ENCODE measurements at regions not wholly inside any gene's neighbourhood (a gene's known extent, or its start where the extent isn't known, plus 50 kb on each side); places are given as distances from the start of the nearest gene placed in this dataset.

DNA sequence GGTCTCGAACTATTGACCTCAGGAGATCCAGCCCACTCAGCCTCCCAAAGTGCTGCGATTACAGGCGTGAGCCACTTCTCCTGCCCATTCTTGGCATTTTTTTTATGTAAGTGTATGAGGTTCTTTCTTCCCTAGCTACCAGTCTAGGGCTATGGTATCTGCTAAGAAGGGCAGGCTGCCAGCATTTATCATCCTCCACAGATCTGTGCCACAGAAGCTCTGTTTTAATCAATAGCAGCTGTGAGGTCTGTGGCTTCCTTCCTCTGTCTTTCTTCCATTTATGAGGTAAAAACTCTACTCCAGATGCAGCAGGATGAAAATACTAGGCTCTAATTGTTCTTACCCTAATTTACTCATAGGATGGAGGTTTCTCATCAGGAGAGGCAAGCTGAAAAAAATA, 1382.4 kb upstream of the ADGRB3 start:
- no peaks in the 10 kb centered on the region for H3K4me1 Mint-ChIP-seq
- H3K9me3 Mint-ChIP-seq = peaks cover 12 to 36% (median 30%) of the 10 kb centered on the region in 6 donors
- no peak overlapping the region for H3K27ac Mint-ChIP-seq
- H3K27me3 Mint-ChIP-seq (ENCODE audit: low read depth in 3 of 3) = peaks cover 0 to 2% (median 0%) of the 10 kb centered on the region in 3 donors
- H3K36me3 Mint-ChIP-seq = no peaks in the 10 kb centered on the region
- H3K4me3 Mint-ChIP-seq = no peak overlapping the region
- no peak for DNase-seq

DNA sequence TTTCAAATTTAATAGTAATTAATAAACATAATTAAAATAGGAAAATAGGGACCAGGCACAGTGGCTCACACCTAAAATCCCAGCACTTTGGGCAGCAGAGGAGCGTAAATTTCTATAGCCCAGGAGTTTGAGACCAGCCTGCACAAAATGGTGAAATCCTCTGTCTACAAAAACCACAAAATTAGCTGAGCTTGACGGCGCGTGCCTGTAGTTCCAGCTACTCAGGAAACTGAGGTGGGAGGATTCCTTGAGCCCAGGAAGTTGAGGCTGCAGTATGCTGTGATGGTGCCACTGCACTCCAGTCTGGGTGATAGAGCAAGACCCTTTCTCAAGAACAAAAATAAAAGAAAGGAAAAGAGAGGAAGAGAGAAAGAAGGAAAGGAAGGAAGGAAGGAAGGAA, 1387.0 kb upstream of the ADGRB3 start:
- Mint-ChIP-seq H3K9me3 (peaks cover 12 to 42% (median 24%) of the 10 kb centered on the region in 6 donors), H3K4me1 (no peaks in the 10 kb centered on the region), H3K36me3 (no peaks in the 10 kb centered on the region), H3K27ac (no peak overlapping the region), H3K4me3 (no peak overlapping the region), H3K27me3 (ENCODE audit: low read depth in 3 of 3) (peaks cover 0 to 2% (median 2%) of the 10 kb centered on the region in 3 donors)
- DNase-seq = no peak

DNA sequence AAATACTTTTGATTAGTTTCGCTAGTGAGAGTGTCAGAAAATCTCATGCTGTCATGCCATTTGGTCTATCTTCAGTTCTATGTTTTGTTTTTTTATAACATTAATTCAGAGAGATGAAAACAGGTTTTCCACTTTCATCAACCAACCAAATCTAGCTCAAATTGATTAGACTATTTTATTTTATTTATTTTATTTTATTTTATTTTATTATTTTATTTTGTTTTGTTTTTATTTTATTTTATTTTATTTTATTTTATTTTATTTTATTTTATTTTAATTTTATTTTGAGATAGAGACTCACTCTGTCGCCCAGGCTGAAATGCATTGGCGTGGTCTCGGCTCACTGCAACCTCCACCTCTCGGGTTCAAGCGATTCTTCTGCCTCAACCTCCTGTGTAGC, 1391.0 kb upstream of the ADGRB3 start:
- H3K9me3 Mint-ChIP-seq = peaks cover 6 to 46% (median 15%) of the 10 kb centered on the region in 6 donors
- no peak overlapping the region for H3K27ac Mint-ChIP-seq
- no peak overlapping the region for H3K4me3 Mint-ChIP-seq
- peaks cover 0 to 2% (median 0%) of the 10 kb centered on the region in 3 donors for H3K27me3 Mint-ChIP-seq (ENCODE audit: low read depth in 3 of 3)
- H3K36me3 Mint-ChIP-seq = no peaks in the 10 kb centered on the region
- H3K4me1 Mint-ChIP-seq = no peaks in the 10 kb centered on the region
- no peak for DNase-seq

DNA sequence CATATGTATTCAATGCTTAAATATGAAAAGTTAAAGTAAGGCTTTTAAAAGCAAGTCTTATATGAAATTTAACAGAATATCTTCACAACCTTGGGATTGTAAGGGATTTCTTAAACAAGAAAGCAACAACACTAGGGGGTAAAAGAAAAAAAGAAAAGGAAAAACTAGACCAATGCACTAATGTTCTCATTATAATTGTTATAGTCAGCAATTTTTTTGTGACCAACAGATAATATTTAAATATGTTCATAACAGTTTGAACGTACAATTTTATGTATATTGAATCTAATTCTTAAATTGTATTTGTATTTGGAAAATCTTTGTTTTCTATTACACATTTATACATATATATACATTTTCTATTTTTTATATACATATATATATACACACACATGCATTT, 1397.8 kb upstream of the ADGRB3 start:
- Mint-ChIP-seq H3K9me3 (peaks cover 5 to 26% (median 11%) of the 10 kb centered on the region in 6 donors), H3K27me3 (ENCODE audit: low read depth in 3 of 3) (no peaks in the 10 kb centered on the region)

DNA sequence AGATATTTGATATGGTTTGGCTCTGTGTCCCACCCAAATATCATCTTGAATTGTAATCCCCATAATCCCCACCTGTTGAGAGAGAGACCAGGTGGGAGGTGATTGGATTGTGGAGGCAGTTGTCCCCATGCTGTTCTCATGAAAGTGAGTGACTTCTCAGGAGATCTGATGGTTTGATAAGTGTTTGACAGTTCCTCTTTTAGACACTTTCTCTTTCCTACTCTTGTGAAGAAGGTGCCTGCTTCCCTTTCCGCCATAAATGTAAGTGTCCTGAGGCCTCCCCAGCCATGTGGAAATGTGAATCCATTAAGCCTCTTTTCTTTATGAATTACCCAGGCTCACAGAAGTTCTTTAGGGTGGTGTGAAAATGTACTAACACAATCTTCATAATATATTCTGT, 1404.0 kb upstream of the ADGRB3 start:
- Mint-ChIP-seq H3K4me3 (no peak overlapping the region), H3K9me3 (peaks cover 1 to 34% (median 19%) of the 10 kb centered on the region in 6 donors), H3K27ac (no peak overlapping the region), H3K36me3 (no peaks in the 10 kb centered on the region), H3K27me3 (ENCODE audit: low read depth in 3 of 3) (peaks cover 0 to 2% (median 0%) of the 10 kb centered on the region in 3 donors), H3K4me1 (no peaks in the 10 kb centered on the region)
- DNase-seq = no peak

More for the DNA sequence above, 1397.8 kb upstream of the ADGRB3 start:
- no peak overlapping the region for H3K27ac Mint-ChIP-seq
- no peaks in the 10 kb centered on the region for H3K36me3 Mint-ChIP-seq
- H3K4me3 Mint-ChIP-seq = no peak overlapping the region
- no peak for DNase-seq
- no peaks in the 10 kb centered on the region for H3K4me1 Mint-ChIP-seq

DNA sequence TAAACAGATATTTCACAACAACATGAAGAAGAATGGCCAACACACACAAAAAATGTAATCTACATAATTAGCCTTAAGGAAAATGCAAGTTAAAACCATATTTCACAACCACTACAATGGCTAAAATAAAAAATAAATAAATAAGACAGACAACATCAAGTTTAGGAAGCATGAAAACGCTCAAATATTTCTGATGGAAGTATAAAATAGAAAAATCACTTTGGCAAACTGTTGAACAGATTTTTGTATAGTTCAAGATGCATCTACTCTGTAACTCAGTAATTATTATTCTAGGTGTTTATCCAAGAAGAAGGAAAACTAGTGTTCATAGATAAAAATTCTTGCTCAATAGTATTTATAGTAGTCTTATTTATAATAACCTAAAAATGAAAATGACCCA, 1410.1 kb upstream of the ADGRB3 start:
- H3K9me3 Mint-ChIP-seq = peaks cover 5 to 73% (median 44%) of the 10 kb centered on the region in 6 donors
- H3K4me1 Mint-ChIP-seq = no peaks in the 10 kb centered on the region
- DNase-seq = no peak
- peaks cover 0 to 2% (median 0%) of the 10 kb centered on the region in 3 donors for H3K27me3 Mint-ChIP-seq (ENCODE audit: low read depth in 3 of 3)
- H3K4me3 Mint-ChIP-seq = no peak overlapping the region
- no peak overlapping the region for H3K27ac Mint-ChIP-seq
- no peaks in the 10 kb centered on the region for H3K36me3 Mint-ChIP-seq

DNA sequence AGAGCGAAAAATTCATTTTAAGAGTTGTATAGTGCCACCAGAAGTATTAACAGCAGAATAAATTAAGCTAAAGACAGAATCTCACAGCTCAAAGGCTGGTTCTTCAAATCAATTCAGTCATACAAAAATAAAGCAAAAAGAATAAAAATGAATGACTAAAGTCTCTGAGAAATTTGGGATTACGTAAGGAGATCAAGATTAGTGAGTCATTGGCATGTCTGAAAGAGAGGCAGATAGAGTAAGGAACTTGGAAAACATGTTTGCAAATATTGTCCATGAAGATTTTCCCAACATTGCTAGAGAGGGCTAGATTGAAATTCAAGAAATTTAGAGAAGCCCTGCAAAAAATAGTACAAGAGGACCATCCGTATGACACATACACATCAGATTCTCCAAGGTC, 1413.9 kb upstream of the ADGRB3 start:
- DNase-seq = no peak
- Mint-ChIP-seq H3K9me3 (peaks cover 4 to 50% (median 38%) of the 10 kb centered on the region in 6 donors), H3K36me3 (no peaks in the 10 kb centered on the region), H3K4me3 (no peak overlapping the region), H3K4me1 (no peaks in the 10 kb centered on the region), H3K27me3 (ENCODE audit: low read depth in 3 of 3) (no peaks in the 10 kb centered on the region), H3K27ac (no peak overlapping the region)

DNA sequence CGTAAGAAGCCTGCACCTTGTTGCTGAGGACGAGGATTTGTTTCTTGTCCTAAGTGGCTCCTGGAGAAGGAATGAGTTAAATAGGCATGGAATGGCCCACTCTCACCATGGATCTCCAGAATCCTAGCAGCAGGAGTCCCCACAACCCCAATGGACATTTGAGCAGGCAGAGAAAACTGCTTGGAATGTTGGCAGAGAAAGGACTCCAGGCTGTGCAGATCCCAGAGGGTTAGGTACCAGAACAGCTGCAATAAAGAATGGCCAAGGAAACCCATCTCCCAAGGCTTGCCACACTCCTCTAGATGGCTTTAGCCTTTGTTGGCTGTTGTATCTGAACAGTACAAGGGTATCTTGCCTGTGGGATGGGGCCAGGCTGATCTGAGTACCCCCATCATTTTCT, 1415.7 kb upstream of the ADGRB3 start:
- H3K9me3 Mint-ChIP-seq = peaks cover 4 to 47% (median 38%) of the 10 kb centered on the region in 6 donors
- no peaks in the 10 kb centered on the region for H3K4me1 Mint-ChIP-seq
- no peaks in the 10 kb centered on the region for H3K36me3 Mint-ChIP-seq
- H3K27me3 Mint-ChIP-seq (ENCODE audit: low read depth in 3 of 3) = no peaks in the 10 kb centered on the region
- H3K27ac Mint-ChIP-seq = no peak overlapping the region
- H3K4me3 Mint-ChIP-seq = no peak overlapping the region
- no peak for DNase-seq

DNA sequence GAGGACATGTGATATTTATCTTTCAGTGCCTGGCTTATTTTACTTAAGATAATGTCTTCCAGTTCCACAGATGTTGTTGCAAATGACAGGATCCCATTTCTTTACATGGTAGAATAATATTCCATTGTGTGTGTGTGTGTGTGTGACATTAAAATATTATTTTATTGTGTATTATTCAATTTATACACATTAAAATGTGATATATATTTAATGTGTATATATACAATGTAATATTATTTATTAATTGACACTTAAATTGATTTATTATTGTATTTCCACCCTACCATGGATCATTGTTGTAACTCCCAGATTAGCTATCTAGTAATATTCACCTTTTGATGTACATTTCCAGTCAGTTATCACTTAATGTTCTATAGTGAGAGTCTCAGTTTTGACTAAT, 1422.5 kb upstream of the ADGRB3 start:
- Mint-ChIP-seq H3K27ac (no peak overlapping the region), H3K4me3 (no peak overlapping the region), H3K4me1 (no peaks in the 10 kb centered on the region), H3K9me3 (peaks cover 0 to 24% (median 15%) of the 10 kb centered on the region in 6 donors), H3K27me3 (ENCODE audit: low read depth in 3 of 3) (no peaks in the 10 kb centered on the region), H3K36me3 (peaks cover 0 to 4% (median 0%) of the 10 kb centered on the region in 3 donors)
- no peak for DNase-seq

DNA sequence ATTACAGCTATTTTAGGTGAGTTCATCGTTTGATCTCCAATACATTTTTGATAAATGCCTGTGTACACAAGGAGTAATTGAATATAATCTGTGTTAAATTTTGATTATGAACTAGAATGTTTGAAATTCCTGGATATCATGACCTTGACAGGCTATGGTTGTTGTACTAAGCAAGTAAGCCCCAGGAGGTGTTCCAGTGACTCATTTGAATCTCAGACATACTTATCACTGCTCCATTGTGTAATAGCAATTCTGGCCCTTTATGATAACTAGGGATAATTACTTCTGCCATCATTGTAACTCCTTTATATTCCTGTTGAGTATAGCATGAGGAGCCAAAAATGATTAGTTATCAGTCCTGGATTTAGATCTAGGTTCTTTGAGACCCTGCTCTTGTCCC, 1424.6 kb upstream of the ADGRB3 start:
- H3K27ac Mint-ChIP-seq = no peak overlapping the region
- no peak overlapping the region for H3K4me3 Mint-ChIP-seq
- no peaks in the 10 kb centered on the region for H3K4me1 Mint-ChIP-seq
- DNase-seq = no peak
- H3K27me3 Mint-ChIP-seq (ENCODE audit: low read depth in 3 of 3) = no peaks in the 10 kb centered on the region
- H3K36me3 Mint-ChIP-seq = peaks cover 0 to 4% (median 0%) of the 10 kb centered on the region in 3 donors
- H3K9me3 Mint-ChIP-seq = peaks cover 8 to 38% (median 29%) of the 10 kb centered on the region in 6 donors

DNA sequence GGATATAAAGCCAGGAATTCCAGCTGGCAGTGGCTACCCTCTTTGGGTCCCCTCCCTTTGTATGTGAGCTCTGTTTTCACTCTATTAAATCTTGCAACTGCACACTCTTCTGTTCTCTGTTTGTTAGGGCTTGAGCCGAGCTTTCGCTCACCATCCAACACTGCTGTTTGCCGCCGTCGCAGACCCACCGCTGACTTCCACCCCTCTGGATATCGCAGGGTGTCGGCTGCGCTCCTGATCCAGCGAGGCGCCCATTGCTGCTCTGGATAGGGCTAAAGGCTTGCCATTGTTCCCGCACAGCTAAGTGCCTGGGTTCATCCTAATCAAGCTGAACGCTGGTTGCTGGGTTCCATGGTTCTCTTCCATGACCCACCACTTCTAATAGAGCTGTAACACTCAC, 1433.5 kb upstream of the ADGRB3 start:
- Mint-ChIP-seq H3K4me3 (no peak overlapping the region), H3K4me1 (no peaks in the 10 kb centered on the region), H3K27me3 (ENCODE audit: low read depth in 3 of 3) (peaks cover 0 to 2% (median 0%) of the 10 kb centered on the region in 3 donors), H3K27ac (no peak overlapping the region), H3K9me3 (peaks cover 12 to 47% (median 36%) of the 10 kb centered on the region in 6 donors), H3K36me3 (no peaks in the 10 kb centered on the region)
- DNase-seq = no peak

DNA sequence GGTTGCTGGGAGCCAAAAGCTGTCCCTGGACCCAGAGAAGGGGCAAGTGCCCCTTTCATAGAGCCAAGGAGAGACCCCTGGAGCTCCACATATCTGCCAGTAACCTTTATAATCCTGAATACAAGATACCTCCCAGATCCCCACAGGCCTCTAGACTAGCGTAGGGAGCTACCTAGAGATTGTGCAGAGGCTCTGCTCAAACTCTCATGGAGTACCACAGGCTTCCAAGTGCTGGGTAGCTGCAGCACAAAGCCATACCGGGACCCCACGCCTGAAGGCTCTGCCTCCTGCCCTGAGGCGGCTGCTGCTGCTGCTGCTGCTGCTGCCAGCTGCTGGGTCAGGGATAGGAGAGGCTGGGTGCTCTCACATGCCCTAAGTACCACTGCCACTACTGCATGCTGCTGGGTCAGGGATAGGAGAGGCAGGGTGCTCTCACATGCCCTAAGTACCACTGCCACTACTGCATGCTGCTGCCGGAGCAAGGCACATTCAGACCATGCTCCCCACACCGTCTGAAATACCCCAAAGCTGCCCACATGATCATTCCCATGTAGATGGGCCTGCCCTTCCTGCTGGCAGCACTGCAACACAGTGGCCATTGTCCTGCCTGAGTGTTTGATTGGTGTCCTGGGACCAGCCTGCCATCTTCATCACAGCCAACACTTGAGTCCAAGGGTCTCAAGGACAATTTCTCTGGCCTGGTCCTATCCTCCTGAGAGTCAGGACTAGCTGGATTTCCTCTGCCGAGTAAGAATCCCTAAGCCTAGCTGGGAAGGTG, 1434.3 kb upstream of the ADGRB3 start:
- H3K36me3 Mint-ChIP-seq = no peaks in the 10 kb centered on the region
- H3K9me3 Mint-ChIP-seq = peaks cover 7 to 42% (median 32%) of the 10 kb centered on the region in 6 donors
- no peak overlapping the region for H3K27ac Mint-ChIP-seq
- no peak overlapping the region for H3K4me3 Mint-ChIP-seq
- DNase-seq = no peak
- no peaks in the 10 kb centered on the region for H3K4me1 Mint-ChIP-seq
- H3K27me3 Mint-ChIP-seq (ENCODE audit: low read depth in 3 of 3) = peaks cover 0 to 2% (median 0%) of the 10 kb centered on the region in 3 donors

DNA sequence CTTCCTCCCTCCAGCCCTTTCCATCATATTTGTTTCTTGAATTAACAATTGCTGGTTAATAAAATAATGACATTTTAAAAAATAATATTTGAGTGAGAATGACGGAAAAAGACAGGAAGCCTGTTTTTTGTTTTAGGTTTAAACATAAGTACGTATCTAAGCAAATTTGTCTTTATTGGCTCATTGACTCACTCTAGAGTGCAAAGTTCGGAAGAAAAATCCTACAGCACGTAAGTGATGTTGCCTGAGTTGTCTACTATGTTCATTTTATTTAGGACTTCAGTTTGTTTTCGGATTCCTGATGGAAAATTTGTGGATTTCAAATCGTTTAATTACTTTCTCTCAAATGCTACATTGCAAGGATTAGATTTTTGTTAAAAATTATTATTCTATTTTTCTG, 1435.7 kb upstream of the ADGRB3 start:
- no peaks in the 10 kb centered on the region for H3K4me1 Mint-ChIP-seq
- no peak overlapping the region for H3K27ac Mint-ChIP-seq
- H3K27me3 Mint-ChIP-seq (ENCODE audit: low read depth in 3 of 3) = peaks cover 0 to 2% (median 0%) of the 10 kb centered on the region in 3 donors
- no peaks in the 10 kb centered on the region for H3K36me3 Mint-ChIP-seq
- DNase-seq = no peak
- H3K4me3 Mint-ChIP-seq = no peak overlapping the region
- H3K9me3 Mint-ChIP-seq = peaks cover 7 to 38% (median 30%) of the 10 kb centered on the region in 6 donors

DNA sequence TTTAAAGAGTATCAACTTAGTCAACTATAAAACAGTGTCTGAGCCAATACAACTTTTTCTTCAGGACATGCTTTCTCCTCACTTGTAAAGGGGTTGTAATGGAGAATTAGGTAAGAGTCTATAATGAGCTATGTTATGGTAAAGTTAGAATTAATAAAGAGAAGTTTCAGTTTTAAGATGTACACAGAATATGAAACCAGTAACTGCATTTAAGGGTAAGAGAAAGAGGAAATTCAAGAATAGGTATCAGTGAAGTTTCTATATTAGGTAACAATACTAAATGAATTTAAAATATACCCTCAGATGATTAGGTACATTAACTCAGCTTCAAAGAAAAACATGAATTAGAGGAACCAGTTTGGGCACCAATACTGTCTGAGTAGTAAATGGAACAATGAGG, 1444.3 kb upstream of the ADGRB3 start:
- Mint-ChIP-seq H3K9me3 (peaks cover 0 to 18% (median 11%) of the 10 kb centered on the region in 6 donors), H3K27ac (no peak overlapping the region), H3K27me3 (ENCODE audit: low read depth in 3 of 3) (no peaks in the 10 kb centered on the region), H3K36me3 (no peaks in the 10 kb centered on the region), H3K4me3 (no peak overlapping the region), H3K4me1 (no peaks in the 10 kb centered on the region)
- DNase-seq = no peak

DNA sequence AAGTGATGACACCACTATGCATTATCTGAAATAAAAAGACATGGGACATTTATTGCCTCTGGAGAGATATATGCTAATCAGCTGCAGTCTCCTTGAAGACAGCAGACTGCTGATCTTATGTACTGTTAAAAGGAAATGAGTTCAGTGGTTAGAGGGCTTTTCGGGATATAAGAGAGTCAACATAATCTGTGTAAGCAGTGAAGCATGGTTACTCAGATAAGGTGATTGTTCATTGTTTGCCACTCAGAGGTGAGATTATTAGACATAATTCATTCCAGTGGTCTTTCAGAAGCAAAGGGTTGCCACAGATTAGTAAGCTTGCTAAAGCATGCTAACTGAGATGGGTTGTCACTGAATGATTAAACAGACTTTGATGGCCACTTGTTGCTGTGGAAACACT, 1450.7 kb upstream of the ADGRB3 start:
- Mint-ChIP-seq H3K4me3 (no peak overlapping the region), H3K27me3 (ENCODE audit: low read depth in 3 of 3) (no peaks in the 10 kb centered on the region), H3K27ac (no peak overlapping the region), H3K36me3 (no peaks in the 10 kb centered on the region), H3K9me3 (peaks cover 0 to 35% (median 17%) of the 10 kb centered on the region in 6 donors), H3K4me1 (no peaks in the 10 kb centered on the region)
- DNase-seq = no peak
